IPS-NIHi11 (cell line): ENCODE measurements at regions not wholly inside any gene's neighbourhood (a gene's known extent, or its start where the extent isn't known, plus 50 kb on each side); places are given as distances from the start of the nearest gene placed in this dataset.
"Not testable (repeated sequence)": the region's sequence is repeated elsewhere in the genome, so short reads cannot be mapped to it uniquely, and the experiment has no call there.

ENCODE experiments used
- DNase-seq: peaks from one replicate; pipeline ENCODE4 v3.0.0; 2012; ENCODE audit warnings: mixed read lengths, low spot score

DNA sequence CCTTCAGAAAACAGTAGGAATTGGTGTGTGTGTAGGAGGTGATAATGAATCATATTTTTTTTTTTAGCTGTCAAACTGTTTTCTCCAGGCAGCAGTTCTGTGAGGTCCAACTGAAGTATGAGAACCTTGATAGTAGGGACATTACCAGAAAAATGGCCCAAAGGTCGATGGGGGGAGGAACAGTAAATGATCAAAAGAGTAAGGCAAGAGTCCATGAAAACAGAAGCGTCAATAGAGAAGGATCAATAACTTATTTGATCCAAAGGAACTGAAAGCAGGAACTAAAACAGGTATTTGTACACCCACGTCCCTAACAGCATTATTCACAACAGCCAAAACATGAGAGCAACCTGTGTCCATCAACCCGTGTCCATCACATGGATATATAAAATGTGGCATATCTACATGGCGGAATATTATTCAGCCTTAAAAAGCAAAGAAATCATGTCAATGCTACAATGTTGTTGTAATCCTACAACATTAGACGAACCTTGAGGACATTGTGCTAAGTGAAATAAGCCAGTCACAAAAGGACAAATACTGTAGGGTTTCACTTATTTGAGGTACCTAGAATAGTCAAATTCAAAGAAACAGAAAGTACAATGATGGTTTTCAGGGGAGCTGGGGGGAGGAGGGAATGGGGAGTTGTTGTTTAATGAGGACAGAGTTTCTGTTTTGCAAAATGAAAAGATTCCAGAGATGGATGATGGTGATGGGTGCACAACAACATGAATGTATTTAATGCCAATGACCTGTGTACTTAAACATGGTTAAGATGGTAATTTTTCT, 214.0 kb upstream of the KLF14 start:
- no peak for DNase-seq

DNA sequence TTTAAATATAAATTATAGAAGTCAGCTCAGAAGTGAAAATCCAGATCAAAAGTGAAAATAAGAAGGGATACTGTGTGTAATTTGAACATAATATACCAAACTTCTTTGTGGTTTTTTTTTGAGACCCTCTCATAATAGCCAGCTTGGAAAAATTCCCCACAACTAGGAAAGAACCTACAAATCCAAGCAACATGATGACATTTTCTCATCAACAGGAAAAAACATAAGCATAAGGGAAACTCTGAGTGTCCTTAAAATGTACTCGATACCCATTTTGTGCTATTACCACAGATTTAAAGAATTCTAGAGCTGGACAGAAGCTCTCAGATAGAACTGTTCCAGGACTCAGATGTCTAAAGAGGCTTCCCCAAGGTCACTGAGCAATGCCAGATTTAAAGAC, 214.8 kb upstream of the KLF14 start:
- DNase-seq: no peak

DNA sequence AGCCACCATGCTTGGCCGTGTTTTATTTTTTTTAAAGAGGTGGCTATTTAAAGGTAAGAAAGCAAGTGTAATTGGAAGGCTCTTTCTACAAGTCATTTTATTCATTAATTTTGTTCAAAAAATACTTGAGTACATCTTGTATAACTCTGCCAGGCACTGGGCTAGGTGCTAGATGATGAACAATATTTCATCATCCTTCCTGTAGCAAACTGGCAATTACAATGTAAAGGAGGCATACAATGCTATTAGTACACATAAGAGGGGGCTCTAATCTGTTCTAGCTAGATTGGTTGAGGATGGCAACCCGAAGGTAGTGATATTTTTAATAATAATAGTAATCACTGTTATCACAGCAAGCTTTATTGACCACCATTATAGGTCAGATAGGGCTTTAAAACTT, 215.5 kb upstream of the KLF14 start:
- DNase-seq: no peak

DNA sequence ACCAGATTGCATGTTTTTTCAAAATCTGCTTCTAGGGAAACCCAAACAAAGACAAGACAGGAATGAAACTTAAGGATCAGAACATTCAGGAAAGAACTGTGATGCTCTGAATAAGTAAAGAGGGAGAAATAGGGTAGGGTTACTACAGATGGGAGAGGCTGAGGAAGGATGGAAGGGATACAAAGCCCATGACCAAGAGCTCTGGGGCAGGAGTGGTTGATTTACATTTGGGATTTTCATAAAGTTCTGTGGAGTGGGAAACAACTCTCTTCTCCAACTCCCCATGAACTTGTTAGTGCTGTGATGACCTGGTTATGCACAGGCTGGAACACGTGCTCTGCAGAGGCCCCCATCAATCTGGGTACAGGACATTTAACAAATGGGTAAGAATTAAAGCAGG, 216.0 kb upstream of the KLF14 start:
- DNase-seq: no peak

DNA sequence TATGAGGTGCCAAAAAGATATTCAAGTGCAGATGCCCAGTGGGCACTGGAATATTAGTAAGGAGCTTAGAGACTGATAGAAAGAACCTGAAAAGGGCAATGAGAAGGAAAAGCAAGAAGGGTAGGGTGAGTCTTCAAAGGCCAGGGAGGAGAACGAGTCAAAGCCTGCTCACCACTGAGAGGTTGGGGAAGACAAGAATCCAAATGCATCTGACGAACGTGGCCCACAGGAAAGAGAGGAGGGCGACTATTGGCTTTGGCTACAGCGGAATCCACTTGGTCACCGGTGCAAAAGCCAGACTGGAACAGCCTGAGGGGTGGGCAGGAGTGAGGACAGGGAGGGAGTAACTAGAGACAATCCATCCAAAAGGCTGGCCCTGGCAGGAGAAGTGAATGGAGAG, 216.7 kb upstream of the KLF14 start:
- no peak for DNase-seq

DNA sequence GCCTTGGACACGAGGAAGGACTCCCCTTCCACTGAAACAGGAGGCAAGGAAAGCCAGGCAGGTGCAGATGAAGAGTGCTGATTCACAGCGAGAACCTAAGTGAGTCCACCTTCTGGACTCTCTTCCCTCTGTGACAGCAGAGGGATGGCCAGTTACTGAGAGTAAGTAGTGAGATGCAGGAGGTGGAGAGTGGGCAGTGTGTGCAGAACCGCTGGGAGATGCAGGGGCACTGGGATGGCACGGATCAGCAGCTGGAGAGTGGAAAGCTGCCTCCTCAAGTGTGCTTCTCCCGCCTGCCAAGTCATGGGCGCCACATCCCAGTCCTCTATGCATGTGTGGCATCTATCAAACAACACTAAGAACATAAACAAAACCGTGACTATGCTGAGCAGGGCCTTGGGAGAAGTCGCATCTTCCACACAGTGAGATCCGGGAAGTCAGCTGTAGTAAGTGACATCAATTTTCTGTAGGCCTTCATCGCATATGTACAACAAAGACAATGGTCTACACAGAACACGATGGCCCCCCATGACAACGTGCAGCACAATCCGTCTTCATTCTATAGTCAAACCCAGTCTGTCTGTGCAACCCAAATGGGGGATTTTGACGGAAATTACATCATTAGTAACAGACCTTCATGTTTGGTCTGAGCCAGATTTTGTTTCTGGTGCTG, 217.4 kb upstream of the KLF14 start:
- no peak for DNase-seq

DNA sequence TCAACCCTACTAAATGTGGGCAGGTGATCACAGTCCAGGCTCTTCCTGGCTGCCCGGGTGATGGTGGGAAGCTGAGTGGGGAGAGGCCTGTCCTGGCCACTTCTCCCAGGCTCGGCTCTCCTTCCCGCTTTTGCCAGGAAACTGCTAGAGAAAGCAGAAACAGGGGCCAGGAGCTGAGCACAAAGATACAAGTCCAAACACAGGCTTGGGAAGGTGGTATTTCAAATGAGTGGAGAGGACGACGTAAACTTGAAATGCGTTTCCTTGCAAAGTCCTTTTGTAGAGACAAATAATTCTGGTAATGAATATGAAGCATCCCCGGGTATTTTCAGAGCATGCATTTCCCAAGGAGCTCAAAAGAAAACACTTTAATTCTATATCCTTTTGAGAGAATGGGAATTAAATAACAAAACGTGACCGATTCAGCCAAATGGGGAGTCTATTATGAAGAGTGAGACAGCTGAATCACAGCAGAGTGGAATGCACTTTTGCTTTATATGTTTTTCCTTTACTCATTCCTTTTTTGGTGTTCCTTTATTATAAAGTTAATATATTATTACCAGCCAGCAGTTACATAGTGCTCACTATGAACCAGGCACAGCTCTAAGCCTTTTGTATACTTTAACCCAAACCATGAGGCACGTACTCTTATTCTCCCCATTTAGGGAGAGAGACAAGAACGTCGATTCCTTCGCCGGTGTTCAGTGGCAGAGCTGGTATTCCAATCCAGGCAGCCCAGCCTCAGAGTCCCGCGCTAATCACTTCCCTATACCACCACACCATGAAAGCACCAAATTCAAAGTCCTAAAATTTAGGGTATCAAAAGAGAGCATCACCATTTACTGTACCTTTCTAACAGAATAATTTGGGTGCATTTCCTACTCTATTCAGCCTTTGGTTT, 218.2 kb upstream of the KLF14 start:
- no peak for DNase-seq

DNA sequence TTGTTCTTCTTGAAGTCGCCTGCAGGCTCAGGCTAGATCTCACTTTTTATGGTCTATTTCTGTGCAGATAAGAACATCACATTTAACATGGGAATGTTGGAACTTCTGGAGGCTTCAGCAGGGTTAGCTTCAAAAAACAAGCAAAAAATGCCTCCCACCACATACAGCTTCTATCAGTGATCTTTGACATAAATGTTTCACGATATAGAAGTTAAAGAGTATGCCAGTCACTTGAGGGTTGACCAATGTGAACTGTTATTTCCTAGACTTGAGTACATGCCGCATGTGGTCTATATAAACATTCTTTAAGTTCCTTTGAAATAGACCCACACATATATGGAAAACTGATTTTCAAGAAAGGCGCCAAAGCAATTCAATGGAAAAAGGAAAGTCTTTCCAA, 219.2 kb upstream of the KLF14 start:
- DNase-seq: no peak

DNA sequence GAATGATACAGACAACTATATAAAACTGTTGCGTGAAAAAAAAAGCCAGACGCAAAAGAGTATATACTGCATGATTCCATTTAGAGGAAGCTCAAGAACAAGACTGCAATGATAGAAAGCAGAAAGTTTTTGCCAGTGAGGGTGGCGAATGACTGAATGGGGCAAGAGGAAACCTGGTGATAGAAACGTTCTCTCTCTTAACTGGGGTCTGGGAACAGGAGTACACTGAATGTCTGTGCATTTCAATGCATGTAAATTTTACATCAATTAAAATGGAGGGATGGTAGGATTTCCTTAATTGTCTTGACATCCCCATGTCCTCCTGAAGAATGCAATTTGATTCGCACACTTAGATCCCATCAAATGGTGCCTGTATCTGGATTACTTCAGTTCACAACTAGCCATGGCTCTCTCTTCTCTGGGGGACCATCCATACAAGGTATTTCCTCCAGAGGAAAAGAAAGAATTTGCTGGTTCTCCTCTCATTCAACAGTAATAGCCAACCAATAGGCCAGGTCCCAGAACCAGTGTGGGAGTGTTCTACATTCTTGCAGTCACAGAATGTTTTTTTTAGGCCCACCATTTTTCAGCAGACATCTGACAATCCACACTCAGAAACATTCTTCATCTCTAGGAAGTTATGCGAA, 221.0 kb upstream of the KLF14 start:
- DNase-seq: no peak

DNA sequence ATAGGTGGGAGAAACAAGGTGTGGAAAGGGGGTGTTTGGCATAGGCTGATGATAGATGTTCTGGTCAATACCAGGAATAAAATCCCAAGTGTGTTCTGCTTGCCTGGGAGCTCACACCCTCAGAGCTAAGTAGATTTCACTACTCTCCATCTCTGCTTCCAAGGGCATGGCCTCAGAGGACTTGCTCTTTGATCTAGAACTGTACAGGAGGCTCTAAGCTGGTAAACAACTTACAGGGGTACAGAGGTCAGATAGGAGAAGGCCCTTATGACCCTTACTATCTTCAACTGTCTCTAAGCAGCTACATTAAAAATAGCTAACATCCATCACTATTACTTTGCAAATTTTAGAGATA, 221.5 kb upstream of the KLF14 start:
- DNase-seq: no peak

DNA sequence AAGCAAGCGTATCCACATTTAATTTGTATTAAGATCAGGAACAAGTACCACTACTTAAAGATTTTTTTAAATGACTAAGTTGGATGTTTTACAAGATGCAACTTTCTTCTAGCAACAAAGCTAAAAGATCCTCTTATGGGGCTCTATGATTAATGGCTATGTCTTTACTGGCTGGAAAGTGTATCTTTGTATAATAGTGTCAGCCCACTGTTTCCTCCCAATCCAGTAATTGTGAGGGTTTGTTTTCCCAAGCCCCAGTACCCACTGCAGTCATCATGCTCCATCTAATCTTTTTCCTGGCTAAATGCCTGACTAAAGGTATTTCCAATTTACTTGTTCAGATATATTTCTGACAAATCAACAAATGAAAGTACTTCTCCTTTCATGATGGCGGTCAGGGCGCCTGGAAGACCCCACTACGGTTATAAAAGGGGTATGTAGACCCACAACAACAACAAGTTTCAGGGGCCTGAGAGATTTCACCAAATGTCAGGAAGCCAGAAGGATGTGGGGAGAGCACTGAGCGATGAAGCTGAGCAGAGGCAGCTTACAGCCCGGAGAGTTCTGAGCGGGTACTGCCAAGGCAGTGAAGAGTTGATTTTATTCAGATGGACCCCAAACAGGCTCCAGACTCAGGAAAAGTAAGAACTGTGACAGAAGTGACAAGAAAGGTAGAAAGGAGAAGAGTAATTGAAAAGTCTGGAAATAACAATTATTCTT, 222.6 kb upstream of the KLF14 start:
- DNase-seq: no peak

DNA sequence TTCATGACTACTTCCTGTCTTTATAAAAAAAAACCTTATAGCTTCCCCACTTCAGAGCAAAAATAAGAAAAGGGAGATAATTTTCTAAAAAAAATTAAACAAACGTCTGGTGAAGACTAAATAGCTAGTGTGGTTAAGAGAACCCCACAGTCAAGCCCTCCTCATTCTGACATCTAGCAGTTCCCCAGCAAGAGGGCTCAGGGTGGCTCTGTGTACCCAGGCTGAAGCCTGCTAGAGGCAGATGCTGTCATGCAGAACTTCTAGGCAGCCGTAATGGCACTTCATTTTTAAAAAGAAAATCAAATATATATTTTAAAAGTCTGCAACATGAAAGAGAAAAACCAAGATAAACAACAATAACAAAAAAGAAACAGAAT, 223.1 kb upstream of the KLF14 start:
- no peak for DNase-seq

DNA sequence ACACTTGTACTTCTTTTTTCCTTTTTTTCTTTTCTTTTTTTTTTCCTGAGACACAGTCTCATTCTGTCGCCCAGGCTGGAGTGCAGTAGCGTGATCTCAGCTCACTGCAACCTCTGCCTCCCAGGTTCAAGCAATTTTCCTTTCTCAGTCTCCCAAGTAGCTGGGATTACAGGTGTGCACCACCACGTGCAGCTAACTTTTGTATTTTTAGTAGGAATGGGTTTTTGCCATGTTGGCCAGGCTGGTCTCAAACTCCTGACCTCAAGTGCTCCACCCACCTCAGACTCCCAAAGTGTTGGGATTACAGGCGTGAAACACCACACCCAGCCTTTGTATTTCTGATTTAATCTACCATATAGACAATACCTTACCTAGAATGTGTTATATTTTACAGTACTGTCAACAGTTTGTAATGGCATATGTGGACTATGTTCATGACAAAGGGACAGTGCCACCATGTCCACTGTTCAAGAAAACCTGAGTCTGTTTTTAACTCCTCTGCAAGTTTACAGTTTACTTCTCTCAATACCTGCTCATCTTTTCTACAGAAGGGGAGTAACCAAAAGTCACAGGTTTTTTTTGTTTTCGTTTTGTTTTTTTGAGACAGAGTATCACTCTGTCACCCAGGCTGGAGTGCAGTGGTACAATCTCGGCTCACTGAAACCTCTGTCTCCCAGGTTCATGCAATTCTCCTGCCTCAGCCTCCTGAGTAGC, 223.9 kb upstream of the KLF14 start:
- not testable (repeated sequence) for DNase-seq

DNA sequence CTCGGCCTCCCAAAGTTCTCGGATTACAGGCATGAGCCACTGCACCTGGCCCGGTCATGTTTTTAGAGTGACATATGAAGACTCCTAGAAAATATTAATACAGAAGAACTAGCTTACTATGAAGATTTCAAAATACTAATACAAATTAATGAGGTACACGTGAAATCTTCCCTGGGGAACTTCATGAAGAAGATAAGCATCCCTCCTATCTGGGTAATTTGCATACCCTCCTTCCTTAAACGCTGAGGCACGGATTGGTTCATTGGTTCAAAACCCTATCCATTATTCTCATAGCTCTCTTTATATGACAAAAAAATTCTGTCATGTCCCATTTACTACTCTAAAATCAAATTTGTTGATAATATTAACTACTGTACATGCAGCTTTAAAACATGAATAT, 224.8 kb upstream of the KLF14 start:
- no peak for DNase-seq

DNA sequence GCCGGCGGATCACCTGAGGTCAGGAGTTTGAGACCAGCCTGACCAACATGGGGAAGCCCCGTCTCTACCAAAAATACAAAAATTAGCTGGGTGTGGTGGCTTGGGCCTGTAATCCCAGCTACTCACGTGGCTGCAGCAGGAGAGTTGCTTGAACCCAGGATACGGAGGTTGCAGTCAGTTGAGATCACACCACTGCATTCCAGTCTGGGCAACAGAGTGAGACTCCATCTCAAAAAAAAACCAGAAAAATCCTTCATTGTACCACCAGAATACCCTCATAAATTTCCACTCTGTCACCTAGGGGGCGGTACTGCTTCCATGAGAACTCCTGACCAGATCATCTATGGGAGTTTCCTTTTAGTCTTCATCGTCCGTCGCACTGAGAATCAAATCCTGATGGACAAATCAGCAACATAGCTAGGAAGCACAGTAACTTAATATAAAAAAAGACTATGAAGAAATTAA, 225.8 kb upstream of the KLF14 start:
- no peak for DNase-seq

DNA sequence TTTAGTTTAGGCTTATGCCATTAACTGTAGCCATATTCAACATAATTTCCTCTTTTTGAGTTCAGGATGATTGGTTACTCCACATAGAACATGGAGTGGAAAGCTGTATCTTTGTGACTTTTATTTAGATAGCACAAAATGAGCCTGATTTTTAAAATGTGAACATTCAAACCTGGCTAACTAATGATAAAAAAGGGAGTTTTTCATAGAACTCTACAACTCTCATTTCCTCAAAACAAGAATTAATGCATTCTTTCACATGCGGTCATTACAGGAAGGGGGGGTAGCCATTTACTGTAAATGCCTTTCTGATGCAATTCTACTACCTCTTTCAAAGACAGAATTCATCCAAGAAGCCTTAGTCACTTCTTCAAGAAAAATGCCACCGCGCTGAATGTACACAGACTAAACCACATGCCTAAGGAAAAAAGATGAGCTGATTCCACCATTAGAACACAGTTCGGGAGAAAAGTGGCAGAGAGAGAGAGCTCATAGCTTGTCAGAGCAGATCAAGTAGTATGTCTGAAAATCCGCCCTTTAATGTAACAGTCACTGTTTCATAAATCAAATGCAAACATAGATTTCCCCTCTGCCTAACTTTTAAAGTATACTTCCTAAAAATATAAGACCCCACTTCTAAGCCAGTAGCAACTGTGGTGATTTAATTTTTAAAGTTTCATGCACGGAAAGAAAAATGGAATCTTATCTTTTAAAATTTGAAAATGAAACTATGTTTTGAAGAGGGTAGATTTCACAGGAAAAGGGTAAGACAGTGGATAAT, 226.4 kb upstream of the KLF14 start:
- no peak for DNase-seq

DNA sequence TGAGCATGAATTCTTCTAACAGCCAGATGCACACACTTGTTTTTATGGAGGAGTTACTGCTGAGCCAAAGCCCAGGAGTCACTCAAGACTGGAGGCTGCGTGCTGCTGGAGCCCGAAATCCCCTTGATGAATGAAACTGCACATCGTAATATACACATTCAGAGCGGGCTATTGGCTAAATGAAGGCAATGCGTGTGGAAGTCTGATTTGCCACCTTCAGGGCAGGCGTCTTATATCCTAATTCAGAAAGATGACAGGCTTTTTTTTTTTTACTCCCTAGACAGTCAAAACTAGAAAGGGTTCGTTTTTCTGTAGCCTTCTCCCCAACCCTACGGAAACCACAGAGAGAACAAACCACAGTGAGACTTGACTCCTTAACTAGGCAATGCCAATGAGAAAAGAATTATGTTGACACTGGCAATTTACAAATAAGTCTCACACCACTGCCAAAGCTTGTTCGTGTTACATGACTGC, 227.2 kb upstream of the KLF14 start:
- no peak for DNase-seq

DNA sequence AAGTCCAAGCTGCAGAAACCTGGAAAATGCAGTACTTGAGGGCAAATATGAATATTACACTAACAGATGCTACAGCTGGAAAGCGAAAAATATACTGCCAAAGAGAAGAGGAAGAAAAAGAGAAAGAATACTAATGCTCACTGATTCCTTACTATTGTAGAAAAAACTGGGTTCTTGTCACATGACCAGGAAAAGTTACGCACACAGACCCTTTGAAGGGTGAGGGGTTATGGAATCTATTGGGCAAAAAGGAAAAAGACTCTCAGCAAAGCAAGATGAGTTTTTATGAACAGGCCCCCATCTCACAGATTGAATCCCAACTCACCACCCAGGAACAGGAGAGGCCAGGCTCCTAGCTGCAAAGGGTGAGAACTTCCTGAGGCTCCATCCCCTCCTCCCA, 228.1 kb upstream of the KLF14 start:
- no peak for DNase-seq

DNA sequence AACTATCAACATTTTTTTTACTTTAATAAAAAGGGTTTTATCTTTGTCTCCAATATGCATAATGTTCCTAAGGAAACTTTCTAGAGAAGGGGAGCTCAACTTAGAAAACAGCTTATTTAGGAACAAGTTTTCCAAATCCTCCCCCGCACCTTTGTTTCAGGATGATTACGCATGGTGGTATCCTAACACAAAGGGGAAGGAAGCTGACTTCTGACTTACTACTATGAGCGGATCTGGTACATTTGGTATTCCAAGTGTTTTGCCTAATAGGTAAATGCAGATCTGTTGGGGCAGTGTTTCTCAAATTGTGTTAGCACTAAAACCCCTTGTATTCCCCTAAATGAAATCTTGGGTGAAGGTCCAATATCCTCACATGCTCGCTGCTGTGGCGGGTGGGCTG, 229.3 kb upstream of the KLF14 start:
- DNase-seq: no peak

DNA sequence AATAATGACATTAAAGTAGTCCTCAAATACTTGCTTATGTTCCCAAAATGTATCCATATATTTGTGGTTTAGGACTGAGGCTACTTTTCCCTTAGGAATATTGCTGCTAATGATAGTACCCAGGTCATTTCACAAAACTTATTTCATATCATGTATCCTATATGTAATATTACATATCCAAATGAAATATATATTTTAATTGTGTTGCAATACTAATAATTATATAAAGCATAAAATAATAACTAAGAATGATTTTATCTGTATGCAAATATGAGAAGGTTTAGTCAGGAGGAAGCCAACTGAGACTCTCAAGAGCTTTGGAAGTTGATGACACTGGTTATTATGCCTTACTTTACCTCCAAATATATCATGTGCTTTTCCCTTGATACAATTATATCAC, 231.5 kb upstream of the KLF14 start:
- DNase-seq: no peak
